Ascending aorta (tissue), 2 donors: ENCODE measurements at regions not wholly inside any gene's neighbourhood (a gene's known extent, or its start where the extent isn't known, plus 50 kb on each side); places are given as distances from the start of the nearest gene placed in this dataset.

Experiments
- DNase-seq, 2 donors: peaks; one replicate each; pipeline ENCODE4 v3.0.0-alpha.2; 2019; ENCODE audit warnings: low spot score in 2 of 2
- H3K27ac ChIP-seq, 2 donors: fragments of 200-600 bp; sonication (generic); one replicate each; pipeline ENCODE4 v1.5.1; 2016 to 2017; ENCODE audit warnings: mild to moderate bottlenecking in 1 of 2
- H3K27me3 ChIP-seq: fragments of 200-600 bp; sonication (generic); one replicate; pipeline ENCODE4 v1.5.1; 2017
- H3K36me3 ChIP-seq, 2 donors: fragments of 200-600 bp; sonication (generic); one replicate each; pipeline ENCODE4 v1.5.1; 2016
- H3K4me1 ChIP-seq, 2 donors: fragments of 200-600 bp; sonication (generic); one replicate each; pipeline ENCODE4 v1.5.1; 2016 to 2017; ENCODE audit warnings: mild to moderate bottlenecking in 1 of 2
- H3K4me3 ChIP-seq, 2 donors: fragments of 200-600 bp; sonication (generic); one replicate each; pipeline ENCODE4 v1.5.1; 2016 to 2017; ENCODE audit warnings: mild to moderate bottlenecking in 1 of 2
- H3K9me3 ChIP-seq, 2 donors: fragments of 200-600 bp; sonication (generic); one replicate each; pipeline ENCODE4 v1.5.1; 2016
- intact Hi-C: fragments of 100-400 bp; cut with DNase I; formaldehyde crosslinking; loops from one replicate; pipeline ENCODE4 v1.15.1; 2023
- TF ChIP-seq, protein P1 (sequence below), 3 experiments: fragments of 200-600 bp in 2 of 3; fragments of 450-650 bp in 1 of 3; sonication (generic) in 2 of 3; IDR thresholded peaks; one replicate each; pipeline ENCODE4 v1.5.1; 2016 to 2019; ENCODE audit warnings: antibody characterized with exemption in 3 of 3, mild to moderate bottlenecking in 1 of 3, moderate library complexity in 1 of 3

DNA sequence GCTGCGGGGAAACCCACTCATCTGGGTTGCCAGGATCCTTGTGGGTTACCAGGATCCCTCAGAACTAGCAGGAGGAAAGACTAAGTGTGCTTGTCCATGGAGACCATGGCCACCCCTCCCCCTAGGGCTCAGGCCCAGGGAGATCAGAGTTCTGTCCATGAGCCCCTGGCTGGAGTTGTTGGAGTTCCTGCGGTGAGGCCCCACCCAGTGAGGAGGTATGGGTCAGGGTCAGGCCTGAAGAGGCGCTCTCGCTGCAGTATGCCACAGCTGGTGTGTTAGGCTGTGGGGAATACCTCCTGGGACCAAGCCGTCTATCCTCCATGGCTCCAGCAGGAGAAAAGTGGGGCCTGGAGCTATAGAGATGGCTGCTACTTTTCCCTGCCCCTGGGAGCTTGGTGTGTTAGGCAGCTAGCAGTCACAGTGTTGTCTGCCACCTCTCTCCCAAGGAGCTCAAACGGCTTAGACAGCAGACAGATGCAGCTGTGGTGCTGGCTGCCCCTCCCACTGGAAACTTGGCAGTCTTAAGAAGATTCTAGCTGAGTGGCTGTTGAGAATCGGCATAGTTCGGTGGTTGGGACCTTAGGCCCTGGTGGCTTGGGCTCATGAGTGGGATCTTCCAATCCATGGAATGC lies 240.3 kb upstream of the CELF4 start:
- TF ChIP-seq, protein P1, sequence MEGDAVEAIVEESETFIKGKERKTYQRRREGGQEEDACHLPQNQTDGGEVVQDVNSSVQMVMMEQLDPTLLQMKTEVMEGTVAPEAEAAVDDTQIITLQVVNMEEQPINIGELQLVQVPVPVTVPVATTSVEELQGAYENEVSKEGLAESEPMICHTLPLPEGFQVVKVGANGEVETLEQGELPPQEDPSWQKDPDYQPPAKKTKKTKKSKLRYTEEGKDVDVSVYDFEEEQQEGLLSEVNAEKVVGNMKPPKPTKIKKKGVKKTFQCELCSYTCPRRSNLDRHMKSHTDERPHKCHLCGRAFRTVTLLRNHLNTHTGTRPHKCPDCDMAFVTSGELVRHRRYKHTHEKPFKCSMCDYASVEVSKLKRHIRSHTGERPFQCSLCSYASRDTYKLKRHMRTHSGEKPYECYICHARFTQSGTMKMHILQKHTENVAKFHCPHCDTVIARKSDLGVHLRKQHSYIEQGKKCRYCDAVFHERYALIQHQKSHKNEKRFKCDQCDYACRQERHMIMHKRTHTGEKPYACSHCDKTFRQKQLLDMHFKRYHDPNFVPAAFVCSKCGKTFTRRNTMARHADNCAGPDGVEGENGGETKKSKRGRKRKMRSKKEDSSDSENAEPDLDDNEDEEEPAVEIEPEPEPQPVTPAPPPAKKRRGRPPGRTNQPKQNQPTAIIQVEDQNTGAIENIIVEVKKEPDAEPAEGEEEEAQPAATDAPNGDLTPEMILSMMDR (IDR thresholded peaks at IDR 0.05): no peak
- Histone ChIP-seq H3K4me3 (no peak overlapping the region), H3K36me3 (no peaks in the 10 kb centered on the region), H3K27ac (no peak overlapping the region), H3K9me3 (no peaks in the 10 kb centered on the region), H3K4me1 (no peaks in the 10 kb centered on the region), H3K27me3 (no peaks in the 10 kb centered on the region)
- no peak for DNase-seq
- intact Hi-C loops: no loop called here

DNA sequence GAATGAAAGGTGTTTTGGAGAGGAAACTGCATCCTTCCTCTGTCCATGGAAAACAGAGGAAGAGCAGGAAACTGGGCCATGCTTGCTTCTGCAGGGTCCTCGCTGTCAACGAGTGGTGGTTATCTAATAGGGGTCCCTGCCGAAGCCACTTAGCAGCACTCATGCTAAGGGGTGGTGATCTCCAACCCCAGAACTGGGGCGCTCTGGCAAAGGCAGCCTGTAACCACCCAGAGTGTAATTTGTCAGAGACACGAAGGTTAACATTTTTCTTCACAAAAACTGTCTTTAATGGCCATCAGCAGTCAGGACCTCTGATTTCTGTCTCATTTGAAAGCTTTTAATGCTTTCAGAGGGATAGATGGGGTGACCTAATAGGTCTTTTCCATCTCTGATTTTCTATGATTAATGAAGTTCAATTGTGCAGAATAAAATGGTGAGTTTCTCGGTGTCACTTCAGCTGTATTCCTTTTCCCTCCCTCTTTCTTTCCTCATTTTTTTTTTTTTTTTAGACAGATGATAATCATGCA lies 231.3 kb upstream of the CELF4 start:
- Histone ChIP-seq H3K36me3 (no peaks in the 10 kb centered on the region), H3K27ac (no peak overlapping the region), H3K4me3 (no peak overlapping the region), H3K9me3 (no peaks in the 10 kb centered on the region), H3K27me3 (no peaks in the 10 kb centered on the region), H3K4me1 (no peaks in the 10 kb centered on the region)
- TF ChIP-seq, protein P1 (IDR thresholded peaks at IDR 0.05): no peak
- DNase-seq: no peak
- intact Hi-C loops: no loop called here

DNA sequence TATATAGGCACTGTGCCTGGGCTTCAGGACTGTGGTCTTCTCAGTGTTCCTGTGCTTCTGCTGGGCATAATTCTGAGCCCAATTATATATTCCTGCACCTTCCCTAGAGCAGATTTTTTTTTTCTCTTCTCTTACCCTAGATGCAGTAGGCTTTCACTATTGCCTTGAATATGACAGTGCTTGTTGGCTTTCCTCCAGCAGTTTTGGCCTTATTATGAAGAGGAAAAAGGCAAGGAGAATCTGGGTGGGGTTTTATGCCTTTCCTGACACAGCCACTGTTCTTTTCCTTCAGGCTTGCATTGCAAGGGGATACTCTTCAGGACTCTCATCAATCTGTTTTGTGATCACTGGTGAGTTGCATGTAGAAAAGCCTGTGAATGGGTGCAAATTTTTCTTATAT lies 221.9 kb upstream of the CELF4 start:
- Histone ChIP-seq H3K36me3 (no peaks in the 10 kb centered on the region), H3K4me3 (no peak overlapping the region), H3K27me3 (no peaks in the 10 kb centered on the region), H3K27ac (no peak overlapping the region), H3K9me3 (no peaks in the 10 kb centered on the region), H3K4me1 (no peaks in the 10 kb centered on the region)
- no peak for DNase-seq
- intact Hi-C loops: no loop called here
- TF ChIP-seq, protein P1 (IDR thresholded peaks at IDR 0.05): no peak

DNA sequence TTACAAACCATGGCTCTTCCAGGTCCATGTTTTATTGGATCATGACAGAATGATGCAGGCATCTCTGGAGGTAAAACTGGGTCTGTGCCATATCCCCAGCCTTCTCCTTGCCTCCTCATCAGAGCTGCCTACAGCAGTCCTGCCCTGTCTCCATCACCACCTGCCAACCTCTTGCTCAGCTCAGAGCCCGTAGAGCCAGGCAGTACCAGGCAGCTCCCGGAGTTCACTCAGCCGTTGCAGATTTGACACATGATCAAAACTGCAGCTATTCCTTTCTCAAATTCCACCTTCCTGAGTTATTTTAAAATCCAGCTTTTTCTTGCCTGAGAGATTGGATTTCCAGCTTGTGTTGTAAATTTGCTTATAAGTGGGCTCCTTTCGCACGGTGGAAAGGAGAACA lies 218.2 kb upstream of the CELF4 start:
- Histone ChIP-seq H3K4me1 (no peaks in the 10 kb centered on the region), H3K36me3 (no peaks in the 10 kb centered on the region), H3K27ac (no peak overlapping the region), H3K4me3 (no peak overlapping the region), H3K9me3 (no peaks in the 10 kb centered on the region), H3K27me3 (no peaks in the 10 kb centered on the region)
- DNase-seq: no peak
- intact Hi-C loops: no loop called here
- TF ChIP-seq, protein P1 (IDR thresholded peaks at IDR 0.05): no peak

DNA sequence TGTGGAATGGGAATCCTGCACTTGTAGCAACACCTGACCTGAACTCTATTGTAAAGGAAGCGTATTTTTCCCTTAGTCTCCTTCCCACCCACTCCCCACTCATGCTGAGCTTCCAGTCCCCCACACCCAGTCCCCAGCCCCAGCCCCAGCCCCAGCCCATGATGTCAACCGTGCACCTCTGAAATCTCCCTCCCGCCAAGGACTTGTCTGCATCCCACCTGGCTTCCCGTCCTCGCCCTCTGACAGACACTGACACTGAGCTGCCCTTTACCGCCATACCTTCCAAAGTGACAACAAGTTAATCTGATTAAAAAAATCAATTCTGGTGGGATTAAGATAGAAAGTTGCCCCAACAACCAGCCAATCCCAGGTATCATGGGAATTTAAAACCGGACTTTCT lies 213.6 kb upstream of the CELF4 start:
- Histone ChIP-seq H3K27me3 (no peaks in the 10 kb centered on the region), H3K27ac (no peak overlapping the region), H3K4me3 (no peak overlapping the region), H3K4me1 (no peaks in the 10 kb centered on the region), H3K36me3 (no peaks in the 10 kb centered on the region), H3K9me3 (no peaks in the 10 kb centered on the region)
- intact Hi-C loops: no loop called here
- TF ChIP-seq, protein P1 (IDR thresholded peaks at IDR 0.05): no peak
- DNase-seq: no peak
